ENCODE measurements at regions not wholly inside any gene's neighbourhood (a gene's known extent, or its start where the extent isn't known, plus 50 kb on each side); places are given as distances from the start of the nearest gene placed in this dataset.
A peak's percentile ranks its signal among the peaks of the same experiment; 100 is the strongest.
"Not testable (repeated sequence)": the region's sequence is repeated elsewhere in the genome, so short reads cannot be mapped to it uniquely, and the experiment has no call there.

- DNase-seq: no peak
- no peak for ATAC-seq
- intact Hi-C loops (cut with DNase I): no loop called here
These were observed 51.1 kb upstream of the MIER3 start for GRCh38 chr5:57002959-57003485.

- ATAC-seq; DNase-seq; intact Hi-C loops (cut with DNase I): not testable (repeated sequence)
These were observed 51.6 kb upstream of the MIER3 start for GRCh38 chr5:57003566-57003965.

GRCh38 chr5:57004800-57005199, 52.9 kb upstream of the MIER3 start:
- intact Hi-C loops (cut with DNase I): no loop called here
- ATAC-seq (no peak), DNase-seq (no peak)

- intact Hi-C loops (cut with DNase I): no loop called here
These were observed 55.4 kb upstream of the MIER3 start for GRCh38 chr5:57007344-57007743.

GRCh38 chr5:57009811-57010210, 57.9 kb upstream of the MIER3 start:
- DNase-seq (no peak), ATAC-seq (no peak)
- intact Hi-C loops (cut with DNase I): no loop called here

More at GRCh38 chr5:57007344-57007743, 55.4 kb upstream of the MIER3 start:
- no peak for ATAC-seq
- no peak for DNase-seq

- no peak for ATAC-seq
- intact Hi-C loops (cut with DNase I): no loop called here
These were observed 58.9 kb upstream of the MIER3 start for GRCh38 chr5:57010786-57011185.

GRCh38 chr5:57012511-57012910, 60.6 kb upstream of the MIER3 start:
- intact Hi-C loops (cut with DNase I): no loop called here
- ATAC-seq: no peak
- DNase-seq: no peak

More at GRCh38 chr5:57010786-57011185, 58.9 kb upstream of the MIER3 start:
- DNase-seq: no peak

- intact Hi-C loops (cut with DNase I): no loop called here
- DNase-seq (no peak), ATAC-seq (no peak)
These were observed 74.0 kb upstream of the MIER3 start for GRCh38 chr5:57025961-57026360.

- intact Hi-C loops (cut with DNase I): no loop called here
- ATAC-seq (no peak), DNase-seq (no peak)
These were observed 76.2 kb upstream of the MIER3 start for GRCh38 chr5:57028161-57028560.

GRCh38 chr5:57032151-57032551, 80.2 kb upstream of the MIER3 start:
- intact Hi-C loops (cut with DNase I): no loop called here
- DNase-seq (no peak), ATAC-seq (peak in 1 of 2 donors; percentile 66)

GRCh38 chr5:57033103-57033502, 81.2 kb upstream of the MIER3 start:
- intact Hi-C loops (cut with DNase I): no loop called here
- ATAC-seq (peak in 1 of 2 donors; percentile 39), DNase-seq (no peak)

GRCh38 chr5:57033503-57033902, 81.6 kb upstream of the MIER3 start:
- ATAC-seq: no peak
- intact Hi-C loops (cut with DNase I): no loop called here

GRCh38 chr5:57034201-57034916, 82.4 kb upstream of the MIER3 start:
- intact Hi-C loops (cut with DNase I): no loop called here
- DNase-seq (no peak), ATAC-seq (no peak)

More at GRCh38 chr5:57033503-57033902, 81.6 kb upstream of the MIER3 start:
- DNase-seq: no peak

GRCh38 chr5:57035955-57036354, 84.0 kb upstream of the MIER3 start:
- intact Hi-C loops (cut with DNase I): no loop called here
- DNase-seq: no peak
- ATAC-seq: no peak

- intact Hi-C loops (cut with DNase I): no loop called here
- DNase-seq (no peak), ATAC-seq (no peak)
These were observed 84.8 kb upstream of the MIER3 start for GRCh38 chr5:57036761-57037160.

GRCh38 chr5:57037355-57037754, 85.4 kb upstream of the MIER3 start:
- DNase-seq (no peak), ATAC-seq (peak in 1 of 2 donors; percentile 29)
- intact Hi-C loops (cut with DNase I): no loop called here

GRCh38 chr5:57041570-57041969, 89.6 kb upstream of the MIER3 start:
- intact Hi-C loops (cut with DNase I): no loop called here
- no peak for ATAC-seq
- no peak for DNase-seq

- no peak for DNase-seq
- intact Hi-C loops (cut with DNase I): no loop called here
- peak; percentile 70 to 98 for ATAC-seq
These were observed 90.6 kb upstream of the MIER3 start for GRCh38 chr5:57042524-57042931.

- ATAC-seq: no peak
These were observed 102.2 kb upstream of the MIER3 start for GRCh38 chr5:57054135-57054534.

GRCh38 chr5:57054671-57055070, 102.7 kb upstream of the MIER3 start:
- DNase-seq: no peak
- intact Hi-C loops (cut with DNase I): no loop called here
- ATAC-seq: no peak

More at GRCh38 chr5:57054135-57054534, 102.2 kb upstream of the MIER3 start:
- no peak for DNase-seq
- intact Hi-C loops (cut with DNase I): no loop called here

- ATAC-seq (no peak), DNase-seq (no peak)
- intact Hi-C loops (cut with DNase I): no loop called here
These were observed 103.8 kb upstream of the MIER3 start for GRCh38 chr5:57055731-57056130.
